ENCODE measurements at regions not wholly inside any gene's neighbourhood (a gene's known extent, or its start where the extent isn't known, plus 50 kb on each side); places are given as distances from the start of the nearest gene placed in this dataset.

GRCh38 chr9:126225611-126226609 lies 100.7 kb upstream of the MVB12B start:
- H3K9me2 ChIP-seq (ENCODE audit: insufficient read depth) = no peaks in the 10 kb centered on the region
- no peak for TF ChIP-seq NANOG (IDR thresholded peaks at IDR 0.05; ENCODE audit: borderline replicate concordance)
- no peak overlapping the region for H2AFZ ChIP-seq
- H3K27ac Mint-ChIP-seq = no peak overlapping the region; the same call in 1 of the 2 replicates
- peaks cover 7% of the 10 kb centered on the region; the same call in 2 of the 3 replicates for H3K9me3 Mint-ChIP-seq
- ATAC-seq (no peak; the same call in 2 of the 3 replicates), DNase-seq (ENCODE audit: low spot score) (no peak)
- no peaks in the 10 kb centered on the region; the same call in 2 of the 3 replicates for H3K36me3 Mint-ChIP-seq (ENCODE audit: low read depth)
- H3K4me3 Mint-ChIP-seq = no peak overlapping the region
- peaks cover 12% of the 10 kb centered on the region for H3K27me3 Mint-ChIP-seq (ENCODE audit: insufficient read depth, low read depth, poor library complexity)
- no peaks in the 10 kb centered on the region for H3F3A ChIP-seq (replicated peaks; ENCODE audit: low read depth)
- no peaks in the 10 kb centered on the region for H3K4me1 ChIP-seq (ENCODE audit: insufficient read depth)
- no peaks in the 10 kb centered on the region for H4K20me1 ChIP-seq (replicated peaks; ENCODE audit: insufficient read depth)
- no peak overlapping the region for H3K4me3 ChIP-seq
- H3K4me2 ChIP-seq = no peak overlapping the region
- H3K79me2 ChIP-seq (replicated peaks; ENCODE audit: insufficient read depth) = no peaks in the 10 kb centered on the region
- peaks cover 14% of the 10 kb centered on the region; the same call in 1 of the 2 replicates for H3K27me3 ChIP-seq (ENCODE audit: insufficient read depth)
- H3K4me1 Mint-ChIP-seq = no peaks in the 10 kb centered on the region
- H3K27ac ChIP-seq (ENCODE audit: low read depth) = no peak overlapping the region
- no peaks in the 10 kb centered on the region for H3K36me3 ChIP-seq (ENCODE audit: insufficient read depth)

DNA sequence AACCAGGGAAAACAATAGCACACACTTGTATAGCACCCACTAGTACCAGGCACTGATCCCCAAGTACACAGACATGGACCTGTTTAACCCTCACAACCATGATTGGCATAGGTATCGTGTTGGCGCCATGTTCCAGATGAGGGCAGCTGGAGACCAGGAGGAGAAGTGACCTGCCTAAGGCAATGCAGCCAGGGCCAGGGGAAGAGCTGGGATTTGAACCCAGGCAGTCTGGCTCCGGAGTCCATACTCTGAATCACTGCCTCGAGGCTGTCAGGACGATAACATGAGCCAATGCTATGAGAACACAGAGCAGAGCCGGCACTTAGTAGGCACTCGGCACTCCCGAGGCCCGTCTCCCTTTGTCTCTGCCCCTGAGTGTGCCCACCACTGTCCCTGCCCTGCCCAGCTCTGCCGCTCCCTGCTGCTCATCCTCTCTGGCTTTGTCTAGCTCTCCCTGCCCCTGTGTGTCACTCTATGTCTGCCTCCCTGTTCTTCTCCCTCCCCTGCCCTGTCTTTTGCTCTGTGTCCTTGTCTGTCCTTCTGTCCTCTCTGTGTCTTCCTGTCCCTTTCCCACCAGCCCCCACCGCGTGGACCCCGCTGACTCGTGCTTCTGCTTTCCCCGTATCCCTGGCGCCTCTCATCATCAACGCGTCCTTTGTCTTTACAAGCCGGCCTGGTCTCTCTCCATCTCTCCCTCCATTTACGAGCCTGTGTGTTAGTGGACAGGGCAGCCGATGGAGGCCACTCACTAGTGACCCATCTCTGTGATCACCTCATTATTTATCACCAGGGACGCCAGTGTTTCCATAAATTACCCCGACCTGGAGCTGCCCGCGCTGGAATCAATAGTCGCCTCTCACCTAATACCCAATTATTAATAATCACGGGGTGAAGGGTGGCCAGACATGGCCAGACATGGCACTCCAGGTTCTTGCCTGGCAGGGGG lies 99.4 kb upstream of the MVB12B start:
- no peak overlapping the region for H3K27ac ChIP-seq (ENCODE audit: low read depth)
- no peak for TF ChIP-seq EZH2 (IDR thresholded peaks at IDR 0.05; ENCODE audit: low read depth, unreplicated experiment)
- TF ChIP-seq, protein P1, sequence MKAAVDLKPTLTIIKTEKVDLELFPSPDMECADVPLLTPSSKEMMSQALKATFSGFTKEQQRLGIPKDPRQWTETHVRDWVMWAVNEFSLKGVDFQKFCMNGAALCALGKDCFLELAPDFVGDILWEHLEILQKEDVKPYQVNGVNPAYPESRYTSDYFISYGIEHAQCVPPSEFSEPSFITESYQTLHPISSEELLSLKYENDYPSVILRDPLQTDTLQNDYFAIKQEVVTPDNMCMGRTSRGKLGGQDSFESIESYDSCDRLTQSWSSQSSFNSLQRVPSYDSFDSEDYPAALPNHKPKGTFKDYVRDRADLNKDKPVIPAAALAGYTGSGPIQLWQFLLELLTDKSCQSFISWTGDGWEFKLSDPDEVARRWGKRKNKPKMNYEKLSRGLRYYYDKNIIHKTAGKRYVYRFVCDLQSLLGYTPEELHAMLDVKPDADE (IDR thresholded peaks at IDR 0.05) = no peak
- Mint-ChIP-seq H3K9me3 (no peaks in the 10 kb centered on the region; the same call in 2 of the 3 replicates), H3K27me3 (ENCODE audit: insufficient read depth, low read depth, poor library complexity) (peaks cover 10% of the 10 kb centered on the region), H3K36me3 (ENCODE audit: low read depth) (no peaks in the 10 kb centered on the region), H3K4me3 (no peak overlapping the region), H3K4me1 (no peaks in the 10 kb centered on the region), H3K27ac (no peak overlapping the region)
- no peaks in the 10 kb centered on the region for H4K20me1 ChIP-seq (replicated peaks; ENCODE audit: insufficient read depth)
- H3K9me2 ChIP-seq (ENCODE audit: insufficient read depth) = no peaks in the 10 kb centered on the region
- no peaks in the 10 kb centered on the region for H3K4me1 ChIP-seq (ENCODE audit: insufficient read depth)
- no peaks in the 10 kb centered on the region for H3K79me2 ChIP-seq (replicated peaks; ENCODE audit: insufficient read depth)
- H3K4me2 ChIP-seq = no peak overlapping the region
- no peak overlapping the region for H3K4me3 ChIP-seq
- ATAC-seq (no peak), DNase-seq (ENCODE audit: low spot score) (no peak)
- no peaks in the 10 kb centered on the region for H3K36me3 ChIP-seq (ENCODE audit: insufficient read depth)
- H3K27me3 ChIP-seq (ENCODE audit: insufficient read depth) = peaks cover 12% of the 10 kb centered on the region; the same call in 1 of the 2 replicates
- no peak overlapping the region for H2AFZ ChIP-seq
- H3F3A ChIP-seq (replicated peaks; ENCODE audit: low read depth) = no peaks in the 10 kb centered on the region

GRCh38 chr9:126228111-126228780 lies 98.4 kb upstream of the MVB12B start:
- no peaks in the 10 kb centered on the region for H3K4me1 Mint-ChIP-seq
- H3K36me3 ChIP-seq (ENCODE audit: insufficient read depth) = no peaks in the 10 kb centered on the region
- H3K27me3 Mint-ChIP-seq (ENCODE audit: insufficient read depth, low read depth, poor library complexity) = peaks cover 7% of the 10 kb centered on the region
- no peaks in the 10 kb centered on the region for H3K79me2 ChIP-seq (replicated peaks; ENCODE audit: insufficient read depth)
- H3K9me2 ChIP-seq (ENCODE audit: insufficient read depth) = no peaks in the 10 kb centered on the region
- H3K4me3 ChIP-seq = no peak overlapping the region
- H3K36me3 Mint-ChIP-seq (ENCODE audit: low read depth) = no peaks in the 10 kb centered on the region
- ATAC-seq (no peak), DNase-seq (ENCODE audit: low spot score) (no peak)
- no peak overlapping the region for H3K4me3 Mint-ChIP-seq
- H3K4me1 ChIP-seq (ENCODE audit: insufficient read depth) = no peaks in the 10 kb centered on the region
- no peak overlapping the region for H3K4me2 ChIP-seq
- peaks cover 3% of the 10 kb centered on the region; the same call in 1 of the 2 replicates for H3K27me3 ChIP-seq (ENCODE audit: insufficient read depth)
- no peak overlapping the region for H3K27ac Mint-ChIP-seq
- no peak overlapping the region for H2AFZ ChIP-seq
- H3K9me3 Mint-ChIP-seq = no peaks in the 10 kb centered on the region; the same call in 2 of the 3 replicates
- H3F3A ChIP-seq (replicated peaks; ENCODE audit: low read depth) = no peaks in the 10 kb centered on the region
- no peaks in the 10 kb centered on the region for H4K20me1 ChIP-seq (replicated peaks; ENCODE audit: insufficient read depth)
- H3K27ac ChIP-seq (ENCODE audit: low read depth) = no peak overlapping the region
- TF ChIP-seq JUNB (IDR thresholded peaks at IDR 0.05; ENCODE audit: unreplicated experiment) = no peak
- no peak for TF ChIP-seq ZNF331 (CRISPR knock-in tag; IDR thresholded peaks at IDR 0.05; ENCODE audit: low read depth)
- TF ChIP-seq POLR2AphosphoS5 (IDR thresholded peaks at IDR 0.05; ENCODE audit: low read depth) = no peak
- no peak for TF ChIP-seq NANOG (IDR thresholded peaks at IDR 0.05; ENCODE audit: borderline replicate concordance)

All from GM23338 (cell line).